ENCODE measurements at regions not wholly inside any gene's neighbourhood (a gene's known extent, or its start where the extent isn't known, plus 50 kb on each side); places are given as distances from the start of the nearest gene placed in this dataset.

DNA sequence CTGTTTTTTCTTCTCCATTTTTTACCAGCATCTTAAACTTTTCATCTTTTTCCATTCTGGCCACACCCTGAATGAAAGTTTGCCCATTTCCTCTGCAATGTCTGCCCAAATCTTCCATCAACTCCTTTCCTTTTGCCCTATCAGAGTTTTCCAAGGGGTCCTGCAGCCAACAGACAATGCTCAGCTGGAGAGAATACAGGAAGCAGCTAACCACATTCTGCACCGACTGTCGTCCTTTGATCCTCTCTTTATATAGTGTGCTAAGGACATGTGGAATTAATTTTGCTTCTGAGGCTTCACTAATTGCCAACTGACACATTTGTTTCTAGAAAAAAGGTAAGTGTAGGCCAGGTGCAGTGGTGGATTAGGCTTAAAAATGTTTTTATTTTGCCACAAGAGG lies 50.5 kb upstream of the DLX2 start:
- no peak overlapping the region for H3K4me3 Mint-ChIP-seq
- no peak for DNase-seq (ENCODE audit: low spot score in 2 of 2, unreplicated experiment in 2 of 2)
- no peaks in the 10 kb centered on the region for H3K4me1 Mint-ChIP-seq
- TF ChIP-seq, protein P1, sequence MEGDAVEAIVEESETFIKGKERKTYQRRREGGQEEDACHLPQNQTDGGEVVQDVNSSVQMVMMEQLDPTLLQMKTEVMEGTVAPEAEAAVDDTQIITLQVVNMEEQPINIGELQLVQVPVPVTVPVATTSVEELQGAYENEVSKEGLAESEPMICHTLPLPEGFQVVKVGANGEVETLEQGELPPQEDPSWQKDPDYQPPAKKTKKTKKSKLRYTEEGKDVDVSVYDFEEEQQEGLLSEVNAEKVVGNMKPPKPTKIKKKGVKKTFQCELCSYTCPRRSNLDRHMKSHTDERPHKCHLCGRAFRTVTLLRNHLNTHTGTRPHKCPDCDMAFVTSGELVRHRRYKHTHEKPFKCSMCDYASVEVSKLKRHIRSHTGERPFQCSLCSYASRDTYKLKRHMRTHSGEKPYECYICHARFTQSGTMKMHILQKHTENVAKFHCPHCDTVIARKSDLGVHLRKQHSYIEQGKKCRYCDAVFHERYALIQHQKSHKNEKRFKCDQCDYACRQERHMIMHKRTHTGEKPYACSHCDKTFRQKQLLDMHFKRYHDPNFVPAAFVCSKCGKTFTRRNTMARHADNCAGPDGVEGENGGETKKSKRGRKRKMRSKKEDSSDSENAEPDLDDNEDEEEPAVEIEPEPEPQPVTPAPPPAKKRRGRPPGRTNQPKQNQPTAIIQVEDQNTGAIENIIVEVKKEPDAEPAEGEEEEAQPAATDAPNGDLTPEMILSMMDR (IDR thresholded peaks at IDR 0.05; ENCODE audit: unreplicated experiment) = no peak
- H3K9me3 Mint-ChIP-seq = peaks cover 15% of the 10 kb centered on the region
- H3K36me3 Mint-ChIP-seq = peaks cover 8% of the 10 kb centered on the region
- peaks cover 5% of the 10 kb centered on the region for H3K27me3 Mint-ChIP-seq (ENCODE audit: low read depth)
- no peak overlapping the region for H3K27ac Mint-ChIP-seq

DNA sequence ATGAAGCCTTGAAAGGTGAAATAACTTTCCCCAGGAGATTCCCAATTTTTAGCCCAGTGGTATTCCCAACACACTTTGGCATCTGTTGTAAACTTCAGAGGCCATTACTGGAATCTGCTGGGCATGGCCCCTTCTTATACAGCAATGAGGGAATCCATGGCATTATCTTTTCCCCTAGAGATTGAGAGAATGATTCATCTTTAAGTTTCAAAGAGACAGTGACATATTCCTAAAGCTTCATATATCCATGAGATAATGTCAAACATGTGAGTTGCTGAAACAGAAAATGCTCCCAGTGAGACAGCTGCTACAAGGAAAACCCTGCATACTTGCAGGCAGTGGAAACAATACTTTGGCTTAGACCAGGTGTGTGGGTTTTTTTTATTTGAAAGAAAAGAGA lies 51.1 kb upstream of the DLX2 start:
- H3K9me3 Mint-ChIP-seq = peaks cover 15% of the 10 kb centered on the region
- no peak overlapping the region for H3K4me3 Mint-ChIP-seq
- no peak overlapping the region for H3K27ac Mint-ChIP-seq
- TF ChIP-seq, protein P1 (IDR thresholded peaks at IDR 0.05; ENCODE audit: unreplicated experiment) = no peak
- peaks cover 5% of the 10 kb centered on the region for H3K27me3 Mint-ChIP-seq (ENCODE audit: low read depth)
- no peaks in the 10 kb centered on the region for H3K4me1 Mint-ChIP-seq
- DNase-seq (ENCODE audit: low spot score in 2 of 2, unreplicated experiment in 2 of 2) = no peak
- peaks cover 8% of the 10 kb centered on the region for H3K36me3 Mint-ChIP-seq

DNA sequence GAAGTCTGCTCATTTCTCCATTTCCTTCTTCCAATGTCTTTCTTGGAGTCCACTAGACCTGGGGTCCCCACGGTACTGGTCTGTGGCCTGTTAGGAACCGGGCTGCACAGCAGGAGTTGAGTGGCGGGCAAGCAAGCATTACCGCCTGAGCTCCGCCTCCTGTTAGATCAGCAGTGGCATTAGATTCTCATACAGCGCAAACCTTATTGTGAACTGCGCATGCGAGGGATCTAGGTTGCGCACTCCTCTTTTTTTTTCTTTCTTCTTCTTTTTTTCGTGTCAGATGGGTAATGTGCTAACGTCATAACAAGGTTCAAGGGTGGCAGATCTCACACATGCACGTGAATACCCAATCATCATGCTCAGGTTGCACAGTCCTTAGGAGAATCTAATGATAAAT lies 53.1 kb upstream of the DLX2 start:
- TF ChIP-seq, protein P1 (IDR thresholded peaks at IDR 0.05; ENCODE audit: unreplicated experiment) = no peak
- H3K27me3 Mint-ChIP-seq (ENCODE audit: low read depth) = peaks cover 5% of the 10 kb centered on the region
- H3K36me3 Mint-ChIP-seq = peaks cover 8% of the 10 kb centered on the region
- no peak for DNase-seq (ENCODE audit: low spot score in 2 of 2, unreplicated experiment in 2 of 2)
- peaks cover 14% of the 10 kb centered on the region for H3K9me3 Mint-ChIP-seq
- no peak overlapping the region for H3K27ac Mint-ChIP-seq
- no peaks in the 10 kb centered on the region for H3K4me1 Mint-ChIP-seq
- no peak overlapping the region for H3K4me3 Mint-ChIP-seq

DNA sequence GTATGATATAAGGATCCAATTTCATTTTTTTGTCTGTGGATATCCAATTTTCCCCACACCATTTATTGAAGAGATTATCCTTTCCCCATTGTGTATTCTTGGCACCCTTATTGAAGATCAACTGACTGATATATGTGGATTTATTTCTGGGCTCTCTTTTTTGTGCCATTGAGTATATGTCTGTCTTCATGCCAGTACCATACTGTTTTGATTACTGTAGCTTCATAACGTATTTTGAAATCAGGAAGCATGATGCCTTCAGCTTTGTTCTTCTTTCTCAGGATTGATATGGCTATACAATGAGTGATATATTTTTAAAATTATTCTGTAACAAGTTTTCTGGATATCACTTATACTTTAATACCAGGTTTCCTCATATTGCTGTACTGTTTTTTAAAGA lies 58.1 kb upstream of the DLX2 start:
- no peak overlapping the region for H3K27ac Mint-ChIP-seq

DNA sequence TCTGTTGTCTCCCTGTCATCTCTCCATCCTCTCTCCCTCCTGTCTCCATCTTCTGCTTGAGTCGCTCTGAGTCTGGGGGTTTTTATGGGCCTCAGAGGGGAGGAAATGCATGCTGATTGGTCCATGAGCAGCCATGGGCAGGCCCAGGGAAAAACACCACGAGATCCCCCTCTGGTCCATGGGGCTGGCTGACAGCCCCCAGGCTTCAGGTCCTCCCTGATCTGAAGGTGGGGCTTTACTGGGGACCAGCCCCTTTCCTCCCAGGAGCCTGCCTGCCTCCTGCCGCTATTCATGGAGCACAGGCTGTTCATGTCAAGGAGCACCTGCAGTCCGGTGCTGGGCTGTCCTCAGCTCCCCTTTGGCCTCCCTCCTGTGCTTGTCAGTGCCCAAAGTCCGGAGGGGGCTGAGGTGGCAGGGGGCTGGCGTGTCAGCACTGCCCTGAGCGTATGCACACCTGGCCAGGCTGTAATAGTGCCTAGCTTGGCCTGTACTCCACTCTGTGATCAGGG lies 59.6 kb upstream of the DLX2 start:
- TF ChIP-seq, protein P1 (IDR thresholded peaks at IDR 0.05; ENCODE audit: unreplicated experiment) = no peak
- Mint-ChIP-seq H3K9me3 (peaks cover 3% of the 10 kb centered on the region), H3K4me3 (no peak overlapping the region), H3K27me3 (ENCODE audit: low read depth) (no peaks in the 10 kb centered on the region), H3K36me3 (no peaks in the 10 kb centered on the region), H3K4me1 (no peaks in the 10 kb centered on the region), H3K27ac (no peak overlapping the region)
- DNase-seq (ENCODE audit: low spot score in 2 of 2, unreplicated experiment in 2 of 2) = no peak

More for the DNA sequence above, 58.1 kb upstream of the DLX2 start:
- Mint-ChIP-seq H3K27me3 (ENCODE audit: low read depth) (peaks cover 3% of the 10 kb centered on the region), H3K9me3 (peaks cover 3% of the 10 kb centered on the region), H3K4me1 (no peaks in the 10 kb centered on the region), H3K4me3 (no peak overlapping the region), H3K36me3 (no peaks in the 10 kb centered on the region)
- no peak for DNase-seq (ENCODE audit: low spot score in 2 of 2, unreplicated experiment in 2 of 2)
- TF ChIP-seq, protein P1 (IDR thresholded peaks at IDR 0.05; ENCODE audit: unreplicated experiment) = no peak
